ENCODE measurements at regions not wholly inside any gene's neighbourhood (a gene's known extent, or its start where the extent isn't known, plus 50 kb on each side); places are given as distances from the start of the nearest gene placed in this dataset.

- no peak for DNase-seq (ENCODE audit: low read depth, low spot score)
- TF ChIP-seq EZH2 (IDR thresholded peaks at IDR 0.05; ENCODE audit: low read length) (no peak), CTCF (optimal IDR thresholded peaks at IDR 0.05 in 1 of 3, IDR thresholded peaks at IDR 0.05 in 1 of 3, conservative IDR thresholded peaks at IDR 0.05 in 1 of 3; ENCODE audit: extremely low read depth in 1 of 3, insufficient read depth in 2 of 3, low read length in 3 of 3) (no peak)
- Histone ChIP-seq H3K9me1 (ENCODE audit: control insufficient read depth, extremely low read depth, insufficient read depth, low read length) (no peaks in the 10 kb centered on the region), H3K9me3 (ENCODE audit: control insufficient read depth, low read depth, low read length) (no peaks in the 10 kb centered on the region), H3K4me3 (ENCODE audit: control insufficient read depth in 2 of 3, extremely low read depth in 1 of 3, insufficient read depth in 2 of 3, low read depth in 1 of 3, low read length in 3 of 3) (no peak overlapping the region), H3K4me1 (ENCODE audit: control insufficient read depth, extremely low read depth, insufficient read depth, low read length) (no peaks in the 10 kb centered on the region), H3K4me2 (ENCODE audit: control insufficient read depth, extremely low read depth, insufficient read depth, low read depth, low read length) (no peak overlapping the region), H3K27me3 (ENCODE audit: control insufficient read depth, extremely low read depth, insufficient read depth, low read length) (no peaks in the 10 kb centered on the region), H3K36me3 (ENCODE audit: control insufficient read depth in 2 of 2, extremely low read depth in 1 of 2, insufficient read depth in 2 of 2, low read length in 2 of 2) (no peaks in the 10 kb centered on the region), H2AFZ (ENCODE audit: control insufficient read depth, low read length) (no peak overlapping the region), H3K27ac (ENCODE audit: control insufficient read depth, insufficient read depth, low read length) (no peak overlapping the region), H3K79me2 (ENCODE audit: control insufficient read depth, insufficient read depth, low read length) (no peaks in the 10 kb centered on the region), H3K9ac (ENCODE audit: control insufficient read depth, extremely low read depth, insufficient read depth, low read length) (no peak overlapping the region), H4K20me1 (ENCODE audit: control insufficient read depth, extremely low read depth, insufficient read depth, low read length) (no peaks in the 10 kb centered on the region)
- FAIRE-seq: no peak
- dilution Hi-C loops (cut with MboI; ENCODE audit: extremely low pct_ligation_motif_present, low sequenced_read_pairs): no loop called here
These were observed 132.9 kb downstream of the DICER1 start for GRCh38 chr14:95024380-95024779.

DNA sequence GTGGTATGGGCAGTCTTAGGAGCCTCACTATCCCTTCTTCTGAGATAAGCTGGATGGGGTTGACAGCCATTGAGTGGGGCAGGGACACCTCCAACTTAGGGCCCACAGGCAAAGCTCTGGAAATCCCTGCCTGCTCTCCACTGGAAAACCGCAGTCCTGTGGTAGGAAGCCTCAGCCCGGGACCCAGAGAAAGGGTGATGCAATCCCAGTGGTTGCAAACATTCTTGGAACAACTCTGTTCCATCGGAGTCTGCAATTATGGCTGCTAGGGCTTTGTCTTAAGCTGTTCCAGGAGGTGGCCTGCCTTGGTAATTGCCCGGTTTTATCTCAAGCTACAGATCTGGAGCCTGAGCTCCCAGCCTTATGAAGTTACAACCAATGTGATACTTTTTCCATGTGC, 133.4 kb downstream of the DICER1 start:
- DNase-seq (ENCODE audit: low read depth, low spot score): no peak
- H3K9me1 ChIP-seq (ENCODE audit: control insufficient read depth, extremely low read depth, insufficient read depth, low read length): no peaks in the 10 kb centered on the region
- no peak overlapping the region for H3K27ac ChIP-seq (ENCODE audit: control insufficient read depth, insufficient read depth, low read length)
- no peak overlapping the region for H3K4me2 ChIP-seq (ENCODE audit: control insufficient read depth, extremely low read depth, insufficient read depth, low read depth, low read length)
- H3K27me3 ChIP-seq (ENCODE audit: control insufficient read depth, extremely low read depth, insufficient read depth, low read length): no peaks in the 10 kb centered on the region
- dilution Hi-C loops (cut with MboI; ENCODE audit: extremely low pct_ligation_motif_present, low sequenced_read_pairs): no loop called here
- no peak overlapping the region for H3K9ac ChIP-seq (ENCODE audit: control insufficient read depth, extremely low read depth, insufficient read depth, low read length)
- no peaks in the 10 kb centered on the region for H4K20me1 ChIP-seq (ENCODE audit: control insufficient read depth, extremely low read depth, insufficient read depth, low read length)
- H3K9me3 ChIP-seq (ENCODE audit: control insufficient read depth, low read depth, low read length): no peaks in the 10 kb centered on the region
- no peaks in the 10 kb centered on the region for H3K79me2 ChIP-seq (ENCODE audit: control insufficient read depth, insufficient read depth, low read length)
- no peak for TF ChIP-seq CTCF (optimal IDR thresholded peaks at IDR 0.05 in 1 of 3, IDR thresholded peaks at IDR 0.05 in 1 of 3, conservative IDR thresholded peaks at IDR 0.05 in 1 of 3; ENCODE audit: extremely low read depth in 1 of 3, insufficient read depth in 2 of 3, low read length in 3 of 3)
- TF ChIP-seq EZH2 (IDR thresholded peaks at IDR 0.05; ENCODE audit: low read length): no peak
- no peaks in the 10 kb centered on the region for H3K4me1 ChIP-seq (ENCODE audit: control insufficient read depth, extremely low read depth, insufficient read depth, low read length)
- no peak for FAIRE-seq
- no peak overlapping the region for H2AFZ ChIP-seq (ENCODE audit: control insufficient read depth, low read length)
- H3K4me3 ChIP-seq (ENCODE audit: control insufficient read depth in 2 of 3, extremely low read depth in 1 of 3, insufficient read depth in 2 of 3, low read depth in 1 of 3, low read length in 3 of 3): no peak overlapping the region
- no peaks in the 10 kb centered on the region for H3K36me3 ChIP-seq (ENCODE audit: control insufficient read depth in 2 of 2, extremely low read depth in 1 of 2, insufficient read depth in 2 of 2, low read length in 2 of 2)

Data from keratinocyte (primary cell).